SJCRH30 (cell line): ENCODE measurements at regions not wholly inside any gene's neighbourhood (a gene's known extent, or its start where the extent isn't known, plus 50 kb on each side); places are given as distances from the start of the nearest gene placed in this dataset.

Source experiments
- DNase-seq, 2 experiments: peaks; one replicate each; pipeline ENCODE4 v3.0.0-alpha.2; 2015 to 2020
- H3K27ac ChIP-seq: fragments of 250-450 bp; sonication (Bioruptor Pico); 2 replicates; pipeline ENCODE4 v1.5.1; 2020; ENCODE audit warnings: mild to moderate bottlenecking, moderate library complexity
- H3K27me3 ChIP-seq: fragments of 250-450 bp; sonication (Bioruptor Pico); 2 replicates; pipeline ENCODE4 v1.5.1; 2020; ENCODE audit warnings: mild to moderate bottlenecking, moderate library complexity
- H3K36me3 ChIP-seq: fragments of 250-450 bp; sonication (Bioruptor Pico); 2 replicates; pipeline ENCODE4 v1.5.1; 2020; ENCODE audit warnings: mild to moderate bottlenecking, moderate library complexity
- H3K4me1 ChIP-seq: fragments of 250-450 bp; sonication (Bioruptor Pico); 2 replicates; pipeline ENCODE4 v1.5.1; 2020; ENCODE audit warnings: mild to moderate bottlenecking, moderate library complexity
- H3K4me3 ChIP-seq: fragments of 250-450 bp; sonication (Bioruptor Pico); 2 replicates; pipeline ENCODE4 v1.5.1; 2020; ENCODE audit warnings: mild to moderate bottlenecking, moderate library complexity
- H3K9me3 ChIP-seq: fragments of 250-450 bp; sonication (Bioruptor Pico); replicated peaks from 2 replicates; pipeline ENCODE4 v1.5.1; 2020; ENCODE audit warnings: mild to moderate bottlenecking, moderate library complexity

DNA sequence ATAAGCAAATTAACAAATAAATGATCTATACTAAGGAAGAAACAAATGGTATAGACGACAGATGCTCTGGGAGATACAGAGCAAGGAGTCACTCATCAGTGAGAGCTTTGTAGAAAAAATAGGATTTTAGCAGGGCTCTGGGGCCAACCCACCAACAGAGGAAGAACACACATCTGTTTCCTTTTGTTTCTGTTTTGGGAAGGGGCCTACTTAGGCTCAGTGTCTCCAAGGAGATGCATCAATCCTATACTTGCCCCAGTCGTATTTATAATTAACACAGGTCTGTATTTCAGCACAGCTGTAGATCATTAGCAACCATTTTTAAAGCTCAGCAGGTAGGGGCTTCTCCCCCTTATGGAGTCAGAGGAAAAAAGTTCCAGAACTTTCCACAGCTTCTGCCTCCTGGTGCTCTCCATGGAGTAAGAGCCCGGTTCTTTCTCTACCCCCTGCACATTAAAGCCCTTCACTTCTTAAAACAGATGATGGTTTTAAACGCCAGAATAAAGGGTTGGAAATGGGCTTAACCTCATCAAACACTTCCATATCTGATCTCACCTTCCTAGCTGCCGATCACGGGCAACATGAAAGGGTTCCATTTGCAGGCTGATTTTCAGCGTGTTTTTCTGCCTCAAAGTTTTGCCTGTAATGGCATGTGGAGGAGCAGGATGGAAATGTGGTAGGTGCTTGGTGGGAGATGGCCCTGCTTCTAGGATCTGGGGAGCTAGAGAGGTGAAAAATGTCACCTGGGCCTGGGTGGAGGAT is 291.7 kb downstream of the TCF7L2 start:
- Histone ChIP-seq H3K27ac (no peak overlapping the region), H3K4me1 (no peaks in the 10 kb centered on the region), H3K27me3 (peaks cover 12% of the 10 kb centered on the region; the same call in 1 of the 2 replicates), H3K9me3 (no peaks in the 10 kb centered on the region), H3K36me3 (no peaks in the 10 kb centered on the region), H3K4me3 (no peak overlapping the region)
- DNase-seq, result no peak

DNA sequence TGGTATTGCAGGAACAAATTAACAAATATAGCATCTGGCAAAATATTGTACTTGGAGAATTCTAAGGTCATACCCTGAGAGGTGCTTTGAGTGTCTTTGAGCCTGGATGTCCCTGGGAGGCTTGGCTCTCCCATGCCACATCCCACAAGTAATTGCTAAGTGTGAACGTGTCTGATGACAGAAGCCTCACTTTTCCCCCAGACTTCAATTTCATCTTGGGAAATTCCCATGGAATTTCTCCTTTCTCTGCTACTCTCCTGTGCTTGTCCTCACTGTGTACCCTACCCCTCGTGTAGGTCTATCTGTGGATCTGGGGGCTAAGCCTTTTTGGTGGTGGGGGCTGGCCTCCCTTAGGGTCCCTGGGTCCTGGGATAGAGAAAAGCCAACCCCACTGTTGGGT is 293.3 kb downstream of the TCF7L2 start:
- no peaks in the 10 kb centered on the region for H3K9me3 ChIP-seq
- DNase-seq, result no peak
- H3K4me1 ChIP-seq, result no peaks in the 10 kb centered on the region
- peaks cover 12% of the 10 kb centered on the region; the same call in 1 of the 2 replicates for H3K27me3 ChIP-seq
- no peak overlapping the region for H3K4me3 ChIP-seq
- H3K27ac ChIP-seq, result no peak overlapping the region
- no peaks in the 10 kb centered on the region for H3K36me3 ChIP-seq

DNA sequence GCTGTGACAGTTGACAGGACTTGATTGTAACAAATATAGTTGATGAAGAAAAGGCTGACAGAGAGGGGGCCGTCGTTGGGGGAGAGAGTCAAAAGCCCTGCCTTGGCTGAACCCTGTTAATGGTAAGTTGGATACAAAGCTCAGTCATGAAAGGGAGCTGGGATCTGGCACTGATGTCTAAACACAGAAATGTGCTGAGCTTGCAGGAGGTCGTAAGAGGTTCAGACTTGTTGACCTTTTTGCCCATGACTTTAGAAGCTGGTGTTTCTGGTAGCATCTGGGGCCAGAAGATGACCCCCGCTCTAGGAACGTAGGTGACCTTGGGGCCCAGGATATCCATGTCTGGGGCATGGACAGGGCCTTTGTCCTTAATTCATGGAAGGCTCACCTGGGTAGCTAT is 294.7 kb downstream of the TCF7L2 start:
- no peaks in the 10 kb centered on the region for H3K9me3 ChIP-seq
- no peak for DNase-seq
- H3K27ac ChIP-seq, result no peak overlapping the region
- H3K27me3 ChIP-seq, result peaks cover 10% of the 10 kb centered on the region; the same call in 1 of the 2 replicates
- H3K36me3 ChIP-seq, result no peaks in the 10 kb centered on the region
- H3K4me1 ChIP-seq, result no peaks in the 10 kb centered on the region
- H3K4me3 ChIP-seq, result no peak overlapping the region

DNA sequence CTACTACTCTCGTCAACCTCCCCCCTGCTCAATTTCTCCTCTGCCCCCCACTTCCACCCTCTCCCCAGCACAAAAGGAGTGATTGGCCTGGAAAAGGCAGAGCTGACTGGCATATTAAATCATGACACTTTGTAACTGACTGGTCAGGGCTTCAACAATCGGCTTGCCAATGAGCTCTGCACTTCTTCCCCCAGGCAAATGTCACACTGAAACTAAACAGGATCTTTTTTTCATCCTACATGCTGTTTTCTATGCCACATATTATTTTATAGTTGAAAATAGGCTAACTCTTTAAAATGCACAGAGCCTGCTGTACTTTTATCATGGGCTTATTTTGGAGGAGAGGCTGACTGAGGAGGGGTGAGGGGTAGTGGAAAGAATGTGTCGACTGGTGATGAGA is 295.2 kb downstream of the TCF7L2 start:
- no peak overlapping the region for H3K27ac ChIP-seq
- no peaks in the 10 kb centered on the region for H3K9me3 ChIP-seq
- no peak overlapping the region for H3K4me3 ChIP-seq
- H3K36me3 ChIP-seq, result no peaks in the 10 kb centered on the region
- no peak for DNase-seq
- H3K27me3 ChIP-seq, result peaks cover 5% of the 10 kb centered on the region; the same call in 1 of the 2 replicates
- no peaks in the 10 kb centered on the region for H3K4me1 ChIP-seq

DNA sequence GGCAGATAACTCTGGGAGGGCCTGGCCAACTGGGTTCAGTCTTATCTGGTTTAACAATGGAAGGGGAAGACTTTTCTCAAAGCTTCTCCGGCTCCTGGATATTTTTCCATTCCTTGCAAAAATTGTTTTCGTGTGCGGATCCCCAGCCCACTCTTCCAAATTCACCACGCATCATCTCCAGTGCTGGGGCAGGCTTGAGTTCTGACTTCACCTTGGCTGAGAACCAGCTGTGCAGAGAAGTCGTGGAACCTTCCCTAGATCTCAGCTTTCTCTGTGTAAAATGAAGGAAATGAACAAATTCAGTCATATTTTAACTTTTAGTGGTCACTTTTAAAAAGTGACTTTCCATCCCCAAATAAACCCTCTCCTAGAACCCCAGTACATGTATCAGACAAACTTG is 297.0 kb downstream of the TCF7L2 start:
- Histone ChIP-seq H3K4me1 (no peaks in the 10 kb centered on the region), H3K27me3 (no peaks in the 10 kb centered on the region), H3K27ac (no peak overlapping the region), H3K36me3 (no peaks in the 10 kb centered on the region), H3K4me3 (no peak overlapping the region), H3K9me3 (no peaks in the 10 kb centered on the region)
- DNase-seq, result no peak

DNA sequence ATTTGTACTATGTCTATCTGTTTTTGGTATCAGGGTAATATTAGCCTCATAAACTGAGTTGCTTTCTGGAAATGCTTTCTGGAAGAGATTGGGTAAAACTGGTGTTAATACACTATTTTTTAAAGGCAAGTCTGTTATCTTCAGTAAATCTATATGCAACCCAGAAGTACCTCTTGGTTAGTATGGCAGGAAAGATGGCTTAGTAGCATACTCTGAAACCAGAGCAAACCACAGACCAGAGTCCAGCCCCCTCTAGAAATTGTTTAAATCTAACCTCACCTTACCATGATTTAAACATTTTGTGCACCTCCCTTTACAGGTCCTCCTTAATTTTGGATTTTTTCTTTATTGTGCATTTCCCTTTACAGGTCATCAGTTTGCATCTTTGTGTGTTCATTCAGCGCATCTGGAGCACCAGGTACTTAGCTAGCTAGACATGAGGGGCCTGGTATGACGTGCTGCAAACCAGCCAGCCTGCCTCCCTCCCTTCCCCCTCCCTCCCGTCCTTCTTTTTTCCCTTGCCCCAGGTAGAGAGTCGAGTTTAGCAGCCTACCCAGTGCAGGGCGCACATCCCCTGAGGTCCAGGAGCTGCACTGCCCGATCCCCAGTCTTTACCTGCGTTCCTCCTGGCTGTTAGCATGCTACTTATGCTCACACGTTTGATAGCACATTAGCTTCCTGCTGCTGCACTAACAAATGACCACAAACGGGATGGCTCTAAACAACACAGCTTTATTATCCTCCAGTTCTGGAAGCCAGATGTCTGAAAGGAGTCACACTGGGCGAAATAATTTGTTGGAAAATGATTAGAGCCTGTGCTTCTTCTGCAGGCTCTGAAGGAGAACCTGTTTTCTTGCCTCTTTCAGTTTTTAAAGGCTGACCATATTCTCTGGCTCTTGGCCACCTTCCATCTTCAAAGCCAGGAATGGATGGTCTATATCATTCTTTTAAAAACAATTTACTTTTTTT is 299.9 kb upstream of the HABP2 start:
- Histone ChIP-seq H3K27me3 (no peaks in the 10 kb centered on the region), H3K27ac (no peak overlapping the region), H3K9me3 (no peaks in the 10 kb centered on the region)

DNA sequence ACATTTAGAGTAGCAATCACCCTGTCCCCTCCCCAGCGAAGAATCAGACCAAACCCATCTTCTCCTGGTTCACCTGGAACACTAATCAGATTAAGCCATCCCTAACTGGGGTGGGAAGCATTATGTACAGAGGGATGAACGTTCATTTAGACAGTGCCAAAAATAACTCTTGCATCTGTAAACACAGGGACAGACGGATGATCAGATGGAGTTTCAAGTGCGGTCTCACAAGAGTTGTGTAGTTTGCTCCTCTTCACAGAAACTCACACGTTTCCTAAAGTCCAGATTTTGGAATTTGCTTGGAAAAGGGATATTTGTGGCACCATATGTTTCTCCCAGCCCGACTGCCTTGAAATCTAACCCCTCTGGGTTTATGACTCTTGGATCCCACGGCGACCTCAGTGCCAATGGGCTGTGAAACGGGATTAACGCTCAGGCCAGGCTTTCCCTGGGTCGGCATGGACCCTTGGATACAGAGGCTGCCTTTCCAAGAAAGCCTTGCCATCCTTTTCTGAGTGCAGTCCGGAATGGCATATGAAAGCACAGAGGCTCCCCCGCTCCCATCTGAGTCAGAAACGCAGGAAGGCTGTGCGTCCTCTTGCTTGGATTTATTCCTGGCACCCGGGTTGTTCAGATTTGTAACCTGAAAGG is 293.2 kb upstream of the HABP2 start:
- Histone ChIP-seq H3K27me3 (no peaks in the 10 kb centered on the region), H3K4me3 (no peak overlapping the region), H3K9me3 (no peaks in the 10 kb centered on the region), H3K4me1 (peaks cover 33% of the 10 kb centered on the region), H3K27ac (no peak overlapping the region), H3K36me3 (no peaks in the 10 kb centered on the region)
- no peak for DNase-seq

More for the DNA sequence above, 299.9 kb upstream of the HABP2 start:
- H3K4me1 ChIP-seq, result no peaks in the 10 kb centered on the region
- H3K36me3 ChIP-seq, result no peaks in the 10 kb centered on the region
- no peak for DNase-seq
- no peak overlapping the region for H3K4me3 ChIP-seq

DNA sequence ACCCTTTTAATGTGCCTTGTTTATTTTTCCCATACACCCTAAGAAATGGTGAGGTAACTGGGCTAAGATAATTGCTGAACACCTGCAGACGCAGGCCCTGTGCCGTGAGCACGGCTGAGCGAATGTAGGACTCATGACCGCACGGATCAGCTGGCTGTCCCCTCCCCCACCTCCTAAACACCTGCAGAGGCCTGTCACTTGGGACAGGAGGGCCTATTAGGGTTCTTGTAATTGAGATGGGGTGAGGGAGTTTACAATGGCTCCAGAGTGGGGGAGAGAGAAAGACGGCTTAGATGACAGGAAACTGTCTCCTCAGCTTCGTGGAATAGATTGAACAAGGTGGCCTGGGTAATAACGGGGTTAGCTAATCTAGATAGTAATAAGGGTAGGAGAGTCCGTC is 291.7 kb upstream of the HABP2 start:
- no peak for DNase-seq
- Histone ChIP-seq H3K4me1 (peaks cover 33% of the 10 kb centered on the region), H3K9me3 (no peaks in the 10 kb centered on the region), H3K4me3 (no peak overlapping the region), H3K27ac (no peak overlapping the region; the same call in 1 of the 2 replicates), H3K36me3 (no peaks in the 10 kb centered on the region), H3K27me3 (no peaks in the 10 kb centered on the region)

DNA sequence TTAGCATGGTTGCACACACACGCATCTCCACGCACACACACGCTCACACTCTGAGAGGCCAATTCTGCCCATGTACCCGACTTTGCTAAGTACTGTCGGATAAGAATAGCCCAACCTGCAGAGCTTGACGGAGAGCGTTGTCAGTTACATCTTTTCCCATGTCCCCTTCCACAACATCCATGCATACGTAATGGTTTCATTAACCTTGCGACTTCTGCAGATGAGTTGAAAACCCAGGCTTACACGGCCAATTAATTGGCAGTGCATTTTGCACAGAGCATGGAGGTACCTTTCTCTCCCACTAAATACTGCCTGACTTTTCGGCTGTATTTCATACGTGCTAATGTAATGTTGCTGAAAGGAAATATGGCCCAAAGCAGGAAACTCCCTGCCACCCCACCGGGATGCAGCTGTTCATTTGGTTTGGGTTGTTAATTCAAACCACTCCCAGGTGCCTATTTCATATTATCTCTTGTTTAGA is 291.2 kb upstream of the HABP2 start:
- Histone ChIP-seq H3K36me3 (no peaks in the 10 kb centered on the region), H3K9me3 (no peaks in the 10 kb centered on the region), H3K4me1 (peaks cover 33% of the 10 kb centered on the region), H3K27ac (peak overlapping the region; percentile 5; the same call in 1 of the 2 replicates), H3K27me3 (no peaks in the 10 kb centered on the region), H3K4me3 (no peak overlapping the region)
- peak; percentile 53 to 77 for DNase-seq

DNA sequence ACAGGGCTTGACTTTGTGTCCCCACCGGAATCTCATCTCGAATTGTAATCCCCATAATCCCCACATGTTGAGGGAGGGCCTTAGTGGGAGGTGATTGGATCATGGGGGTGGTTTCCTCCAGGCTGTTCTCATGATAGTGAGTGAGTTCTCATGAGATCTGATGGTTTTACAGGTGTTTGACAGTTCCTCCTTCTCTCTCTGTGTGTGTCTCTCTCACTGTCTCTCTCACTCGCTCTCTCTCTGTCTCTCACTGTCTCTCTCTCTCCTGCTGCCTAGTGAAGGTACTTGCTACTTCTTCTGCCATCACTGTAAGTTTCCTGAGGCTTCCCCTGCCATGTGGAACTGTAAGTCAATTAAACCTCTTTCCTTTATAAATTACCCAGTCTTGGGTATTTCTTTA is 289.8 kb upstream of the HABP2 start:
- H3K4me3 ChIP-seq, result no peak overlapping the region

DNA sequence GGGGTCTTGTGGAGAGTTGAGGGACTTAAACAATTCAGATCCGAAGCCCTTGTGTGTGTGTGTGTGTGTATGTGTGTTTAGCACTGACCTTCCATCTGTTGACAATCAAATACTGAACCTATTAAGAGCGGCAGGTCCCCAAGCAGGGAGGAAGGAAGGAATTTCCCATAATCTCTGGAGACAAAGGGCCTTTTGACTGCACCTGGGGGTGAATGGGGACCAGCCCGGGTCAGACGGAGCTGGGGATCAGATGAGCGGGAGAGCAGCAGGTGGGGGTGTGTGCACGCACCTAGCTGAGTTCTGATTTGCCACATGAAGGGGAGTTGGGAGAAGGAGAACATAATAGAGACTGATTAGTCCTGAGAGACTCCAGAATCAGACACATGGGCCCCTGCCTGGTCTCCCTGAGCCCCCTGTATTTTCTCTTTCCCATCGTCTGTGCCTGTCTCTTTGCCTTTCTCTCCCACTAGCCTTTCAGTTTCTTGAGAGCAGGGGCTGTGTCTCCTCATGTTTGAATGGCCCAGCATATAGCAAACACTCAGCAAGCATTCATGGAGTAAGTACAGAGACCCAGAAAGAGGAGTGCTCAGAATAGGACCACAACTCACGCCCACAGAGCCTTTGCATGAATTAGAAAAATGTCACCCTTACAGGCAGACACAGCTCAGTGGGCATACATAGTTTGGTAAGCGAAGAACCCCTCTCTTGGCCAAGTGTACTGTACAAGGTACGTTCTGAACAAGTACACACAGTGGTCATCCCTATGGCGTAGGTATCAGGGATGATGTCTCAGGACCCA is 288.3 kb upstream of the HABP2 start:
- Histone ChIP-seq H3K4me1 (peaks cover 28% of the 10 kb centered on the region), H3K9me3 (no peaks in the 10 kb centered on the region), H3K27me3 (no peaks in the 10 kb centered on the region), H3K27ac (no peak overlapping the region), H3K4me3 (no peak overlapping the region), H3K36me3 (no peaks in the 10 kb centered on the region)
- no peak for DNase-seq

More for the DNA sequence above, 289.8 kb upstream of the HABP2 start:
- H3K27ac ChIP-seq, result no peak overlapping the region
- H3K9me3 ChIP-seq, result no peaks in the 10 kb centered on the region
- no peaks in the 10 kb centered on the region for H3K36me3 ChIP-seq
- H3K27me3 ChIP-seq, result no peaks in the 10 kb centered on the region
- DNase-seq, result no peak
- H3K4me1 ChIP-seq, result peaks cover 33% of the 10 kb centered on the region

DNA sequence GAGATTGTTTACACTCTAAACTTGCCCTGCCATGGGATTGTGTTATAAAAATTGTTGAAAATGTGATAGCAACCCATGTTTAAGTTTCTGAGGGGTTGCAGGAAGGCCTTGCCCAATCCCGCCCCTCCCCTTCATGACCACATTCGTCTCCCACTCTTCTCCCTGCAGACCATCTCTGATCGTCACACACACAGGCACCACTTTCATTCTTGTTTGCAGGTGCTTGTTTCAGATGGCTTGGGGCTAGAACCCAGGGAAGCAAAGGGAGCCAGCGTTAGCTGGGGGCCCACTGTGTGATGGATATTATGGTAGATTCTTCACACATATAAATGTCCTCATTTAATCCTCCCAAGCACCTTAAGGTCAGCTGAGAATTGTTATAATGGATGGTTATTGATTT is 286.7 kb upstream of the HABP2 start:
- Histone ChIP-seq H3K4me1 (peaks cover 18% of the 10 kb centered on the region), H3K36me3 (no peaks in the 10 kb centered on the region), H3K27ac (no peak overlapping the region), H3K4me3 (no peak overlapping the region), H3K9me3 (no peaks in the 10 kb centered on the region), H3K27me3 (no peaks in the 10 kb centered on the region)
- DNase-seq, result no peak

DNA sequence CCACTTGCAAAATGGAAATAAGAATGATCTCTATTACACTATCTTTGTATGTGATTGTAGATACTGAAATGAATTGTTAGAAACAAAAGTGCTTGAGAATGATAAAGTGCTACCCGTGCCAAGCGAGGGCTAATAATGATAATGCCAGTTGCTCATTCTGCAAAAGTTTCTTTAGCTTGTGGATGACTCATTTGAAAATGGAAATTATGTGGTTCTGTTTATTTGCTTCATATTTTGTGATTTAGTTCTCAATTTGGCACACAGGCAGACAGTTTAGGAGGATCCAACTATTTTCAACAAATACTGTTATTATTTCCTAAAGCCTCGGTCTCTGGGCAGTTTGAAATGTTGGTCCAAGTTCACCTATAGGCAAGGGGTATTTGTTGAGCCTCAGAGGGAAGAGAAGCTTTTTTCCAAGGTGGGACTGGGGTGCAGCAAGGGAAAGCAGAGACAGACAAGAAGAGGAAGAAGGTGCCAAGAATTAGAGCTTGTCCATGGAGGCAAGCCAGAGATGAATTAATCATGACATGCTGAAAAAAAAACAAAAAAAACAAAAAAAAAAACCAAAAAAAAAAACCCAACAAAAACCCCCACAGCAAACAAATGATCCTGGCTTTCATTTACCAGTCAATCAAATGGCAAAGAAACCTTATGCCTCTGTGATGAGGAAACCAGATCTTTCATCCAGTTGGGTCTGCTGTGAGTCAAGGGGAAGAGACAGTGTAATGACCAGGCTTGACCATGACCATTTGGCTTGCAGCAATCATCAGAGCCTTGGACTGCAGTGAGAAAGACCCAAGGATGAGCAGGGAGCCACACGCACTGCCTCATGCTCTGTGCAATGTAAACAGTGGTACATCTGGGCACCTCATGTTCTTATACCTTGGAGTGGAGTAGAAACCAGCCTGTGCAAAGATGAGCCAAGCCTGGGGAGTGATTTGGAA is 285.0 kb upstream of the HABP2 start:
- Histone ChIP-seq H3K4me3 (no peak overlapping the region), H3K27ac (no peak overlapping the region), H3K4me1 (peaks cover 3% of the 10 kb centered on the region; the same call in 1 of the 2 replicates), H3K36me3 (no peaks in the 10 kb centered on the region), H3K27me3 (no peaks in the 10 kb centered on the region), H3K9me3 (no peaks in the 10 kb centered on the region)
- no peak for DNase-seq
